HFF-Myc (cell line): ENCODE measurements at regions not wholly inside any gene's neighbourhood (a gene's known extent, or its start where the extent isn't known, plus 50 kb on each side); places are given as distances from the start of the nearest gene placed in this dataset.

Experiments
- DNase-seq: peaks from one replicate; pipeline ENCODE4 v3.0.0-alpha.2; 2011; ENCODE audit warnings: low read depth; ENCODE audit errors: extremely low read depth
- H3K4me3 ChIP-seq: replicated peaks from 2 replicates; pipeline ENCODE4 v1.5.1; 2011; ENCODE audit warnings: low read depth, mild to moderate bottlenecking, control low read depth, low read length
- TF ChIP-seq, protein P1 (sequence below): IDR thresholded peaks from 2 replicates; pipeline ENCODE4 v1.5.1; 2012; ENCODE audit warnings: mild to moderate bottlenecking, low read depth, low read length, control low read depth; ENCODE audit errors: missing control alignments

DNA sequence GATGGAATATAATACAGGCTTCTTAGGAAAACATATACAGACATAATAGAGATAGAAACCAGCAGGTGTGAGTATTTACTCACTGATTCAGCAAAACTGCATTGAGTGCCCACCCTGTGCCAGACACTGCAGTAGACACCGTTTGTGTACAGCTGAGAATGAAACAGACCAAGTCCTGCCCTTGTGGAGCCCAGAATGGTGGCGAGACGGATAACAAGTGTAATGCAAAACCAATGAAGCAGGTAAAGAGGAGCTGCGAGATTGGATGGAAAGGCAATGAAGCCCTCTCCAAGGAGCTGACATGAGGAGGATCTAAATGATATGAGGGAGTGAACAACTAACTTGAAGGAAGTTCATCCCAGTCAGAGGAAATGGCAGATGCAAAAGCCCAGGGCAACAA is 256.4 kb downstream of the MEX3B start:
- TF ChIP-seq, protein P1, sequence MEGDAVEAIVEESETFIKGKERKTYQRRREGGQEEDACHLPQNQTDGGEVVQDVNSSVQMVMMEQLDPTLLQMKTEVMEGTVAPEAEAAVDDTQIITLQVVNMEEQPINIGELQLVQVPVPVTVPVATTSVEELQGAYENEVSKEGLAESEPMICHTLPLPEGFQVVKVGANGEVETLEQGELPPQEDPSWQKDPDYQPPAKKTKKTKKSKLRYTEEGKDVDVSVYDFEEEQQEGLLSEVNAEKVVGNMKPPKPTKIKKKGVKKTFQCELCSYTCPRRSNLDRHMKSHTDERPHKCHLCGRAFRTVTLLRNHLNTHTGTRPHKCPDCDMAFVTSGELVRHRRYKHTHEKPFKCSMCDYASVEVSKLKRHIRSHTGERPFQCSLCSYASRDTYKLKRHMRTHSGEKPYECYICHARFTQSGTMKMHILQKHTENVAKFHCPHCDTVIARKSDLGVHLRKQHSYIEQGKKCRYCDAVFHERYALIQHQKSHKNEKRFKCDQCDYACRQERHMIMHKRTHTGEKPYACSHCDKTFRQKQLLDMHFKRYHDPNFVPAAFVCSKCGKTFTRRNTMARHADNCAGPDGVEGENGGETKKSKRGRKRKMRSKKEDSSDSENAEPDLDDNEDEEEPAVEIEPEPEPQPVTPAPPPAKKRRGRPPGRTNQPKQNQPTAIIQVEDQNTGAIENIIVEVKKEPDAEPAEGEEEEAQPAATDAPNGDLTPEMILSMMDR = no peak
- no peak overlapping the region for H3K4me3 ChIP-seq
- no peak for DNase-seq

DNA sequence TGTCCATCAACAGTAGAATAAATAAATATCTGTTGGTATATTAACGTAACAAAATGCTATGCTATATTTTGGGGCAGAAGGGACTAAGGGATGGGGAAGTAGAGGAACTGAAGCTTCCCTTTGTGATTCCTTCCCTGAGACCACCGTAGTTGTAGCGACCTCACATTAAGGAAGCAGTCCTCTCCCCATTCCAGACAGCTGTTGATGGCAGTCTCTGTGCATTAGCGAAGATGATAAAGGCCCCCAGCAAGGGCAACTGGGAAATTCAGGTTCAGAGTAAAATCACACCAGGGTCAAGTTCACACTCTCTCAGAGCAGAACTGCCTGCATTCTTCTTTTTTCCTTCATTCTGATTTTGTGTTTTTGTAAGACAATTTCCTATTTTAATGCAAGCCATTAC is 259.0 kb downstream of the MEX3B start:
- no peak for DNase-seq
- TF ChIP-seq, protein P1 = no peak
- no peak overlapping the region for H3K4me3 ChIP-seq

DNA sequence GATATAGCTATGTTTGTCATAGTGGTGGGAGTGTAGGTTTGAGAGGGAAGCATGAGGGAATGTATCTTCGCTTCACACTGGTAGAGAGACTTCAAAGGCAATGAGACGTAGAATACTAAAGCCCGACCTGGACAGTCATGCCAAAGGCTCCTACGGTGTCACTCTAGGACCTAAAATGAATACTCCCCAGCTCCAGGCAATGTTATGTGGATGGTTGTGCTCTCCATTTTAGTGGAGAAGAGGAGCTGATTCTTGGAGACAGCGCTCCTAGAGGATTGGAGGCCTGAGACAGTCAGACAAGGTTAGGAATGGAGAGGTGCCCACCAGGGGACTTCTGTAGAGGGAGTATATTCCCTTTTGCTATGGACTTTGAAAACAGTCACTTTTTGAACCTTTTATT is 260.1 kb downstream of the MEX3B start:
- no peak for DNase-seq
- TF ChIP-seq, protein P1 = no peak
- H3K4me3 ChIP-seq = no peak overlapping the region

DNA sequence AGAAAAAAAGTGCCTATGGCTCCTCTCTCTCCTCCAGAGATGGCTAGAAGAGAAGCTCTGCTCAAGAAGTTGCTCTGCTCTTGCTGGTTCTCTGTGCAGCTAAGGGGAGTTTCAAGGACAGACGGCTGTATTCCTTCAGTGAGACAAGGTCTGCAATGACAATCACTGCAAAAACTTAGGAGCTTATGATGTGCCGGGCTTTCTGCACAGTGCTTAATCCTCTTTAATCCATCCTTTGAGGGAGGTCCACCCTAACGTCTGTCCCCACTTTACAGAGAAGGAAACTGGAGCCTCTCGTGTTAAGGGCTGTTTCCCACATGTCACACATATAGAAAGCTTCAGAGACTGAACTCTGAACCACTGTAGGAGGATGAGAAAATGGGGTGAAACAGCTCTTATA is 260.6 kb downstream of the MEX3B start:
- TF ChIP-seq, protein P1 = no peak
- DNase-seq = no peak
- H3K4me3 ChIP-seq = no peak overlapping the region

DNA sequence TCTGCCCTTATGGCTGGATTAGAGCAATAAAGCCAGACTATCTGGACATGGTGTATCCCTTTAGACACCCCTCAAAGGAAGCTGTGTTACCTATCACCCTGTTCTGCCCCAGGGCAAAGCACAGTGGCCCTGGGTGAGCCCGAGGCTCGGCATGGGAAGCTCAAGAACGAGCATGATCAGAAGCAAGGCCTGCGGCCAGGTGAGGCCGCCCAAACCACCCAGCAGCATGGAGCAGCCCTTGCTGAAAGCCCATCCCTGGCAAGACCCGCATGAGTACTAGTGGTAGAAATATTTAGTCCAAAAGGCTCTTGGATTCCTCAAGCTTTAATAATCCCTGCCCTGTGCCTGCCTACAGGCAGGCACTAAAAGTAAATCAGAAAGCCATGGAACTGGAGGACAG is 261.1 kb downstream of the MEX3B start:
- TF ChIP-seq, protein P1 = no peak
- no peak for DNase-seq
- H3K4me3 ChIP-seq = no peak overlapping the region

DNA sequence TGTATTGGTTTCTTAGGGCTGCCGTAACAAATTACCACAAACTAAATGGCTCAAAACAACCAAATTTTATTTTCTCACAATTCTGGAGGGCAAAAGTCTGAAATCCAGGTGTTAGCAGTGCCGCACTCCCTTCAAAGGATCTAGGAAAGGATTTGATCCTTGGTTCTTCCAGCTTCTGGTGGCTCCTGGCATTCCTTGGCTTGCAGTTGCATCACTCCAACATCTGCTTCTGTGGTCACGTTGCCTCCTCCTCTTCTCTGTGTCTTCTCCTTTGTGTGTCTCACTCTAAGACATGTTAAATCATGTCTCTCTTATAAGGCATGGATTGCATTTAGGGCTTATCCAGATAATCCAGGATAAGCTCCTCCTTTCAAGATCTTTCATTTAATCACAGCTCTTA is 262.2 kb downstream of the MEX3B start:
- TF ChIP-seq, protein P1 = no peak
- no peak overlapping the region for H3K4me3 ChIP-seq
- no peak for DNase-seq

DNA sequence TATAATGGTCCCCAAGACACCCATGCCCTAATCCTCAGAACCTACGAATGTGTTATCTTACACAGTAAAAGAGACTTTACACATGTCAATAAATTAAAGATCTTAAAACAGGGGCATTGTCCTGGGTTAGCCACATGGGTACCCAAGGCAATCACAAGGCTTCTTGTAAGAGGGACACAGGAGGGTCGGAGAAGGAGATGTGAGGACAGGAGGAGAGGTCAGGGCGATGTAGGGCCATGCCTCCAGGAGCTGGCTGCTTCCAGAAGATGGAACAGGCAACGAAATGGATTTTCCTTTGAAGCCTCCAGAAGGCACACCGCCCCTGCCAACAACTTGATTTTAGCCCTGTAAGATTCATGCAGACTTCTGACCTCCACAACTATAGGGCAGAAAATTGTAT is 262.7 kb downstream of the MEX3B start:
- no peak overlapping the region for H3K4me3 ChIP-seq
- DNase-seq = no peak
- TF ChIP-seq, protein P1 = no peak
